Limb (tissue), 2 donors: ENCODE measurements at regions not wholly inside any gene's neighbourhood (a gene's known extent, or its start where the extent isn't known, plus 50 kb on each side); places are given as distances from the start of the nearest gene placed in this dataset.

Experiments
- DNase-seq, 2 donors: peaks; one replicate each; pipeline ENCODE4 v3.0.0-alpha.2; 2016; ENCODE audit errors: extremely low spot score in 2 of 2

DNA sequence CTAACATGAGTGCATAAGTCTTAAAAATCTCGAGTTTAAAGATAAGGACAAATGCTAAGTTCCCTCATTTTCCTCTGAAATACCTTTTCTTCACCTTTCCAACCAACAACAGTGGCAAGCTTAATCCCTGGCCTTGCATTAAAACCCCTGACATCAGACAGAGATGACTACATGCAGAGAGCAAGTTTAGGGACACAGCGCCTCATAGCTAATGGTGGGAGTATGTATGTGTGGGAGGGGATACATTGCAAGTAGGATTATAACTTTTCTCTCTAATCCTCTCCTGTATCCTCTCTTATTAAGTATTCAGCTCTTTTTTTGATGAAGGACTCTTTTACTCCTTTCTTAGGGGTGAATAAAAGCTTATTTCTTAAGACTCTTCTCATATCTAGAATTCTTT lies 547.1 kb downstream of the CCER1 start:
- DNase-seq: no peak

DNA sequence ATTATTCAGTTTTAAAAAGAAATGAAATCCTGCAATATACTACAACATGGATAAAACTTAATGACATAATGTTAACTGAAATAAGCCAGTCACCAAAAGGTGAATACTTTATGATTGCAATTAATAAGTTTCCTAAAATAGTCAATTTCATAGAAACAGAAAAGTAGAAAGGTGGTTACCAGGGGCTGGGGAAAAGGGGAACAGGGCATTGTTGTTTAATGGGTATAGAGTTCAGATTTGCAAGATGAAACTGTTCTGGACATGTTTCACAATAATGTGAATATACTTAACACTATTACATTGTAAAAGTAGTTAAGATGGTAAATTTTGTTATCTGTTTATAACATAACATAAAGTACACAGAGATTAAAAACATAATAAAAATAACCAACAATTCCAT lies 550.9 kb downstream of the CCER1 start:
- no peak for DNase-seq

DNA sequence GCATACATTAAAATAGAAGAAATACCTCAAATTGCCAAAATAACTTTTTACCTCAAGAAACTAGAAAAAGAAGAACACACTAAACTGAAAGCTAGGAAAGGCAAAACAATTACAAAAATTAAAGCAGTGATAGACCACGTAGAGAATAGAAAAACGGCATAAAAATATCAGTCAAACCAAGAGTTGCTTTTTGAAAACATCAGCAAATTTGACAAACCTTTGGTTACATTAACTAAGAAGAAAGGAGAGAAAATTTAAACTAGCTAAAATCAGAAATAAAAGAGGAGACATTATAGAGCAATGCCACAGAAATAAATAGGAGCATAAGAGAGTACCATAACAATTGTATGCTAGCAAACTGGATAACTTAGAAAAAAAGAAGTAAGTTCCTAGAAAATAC lies 553.8 kb downstream of the CCER1 start:
- DNase-seq: no peak

DNA sequence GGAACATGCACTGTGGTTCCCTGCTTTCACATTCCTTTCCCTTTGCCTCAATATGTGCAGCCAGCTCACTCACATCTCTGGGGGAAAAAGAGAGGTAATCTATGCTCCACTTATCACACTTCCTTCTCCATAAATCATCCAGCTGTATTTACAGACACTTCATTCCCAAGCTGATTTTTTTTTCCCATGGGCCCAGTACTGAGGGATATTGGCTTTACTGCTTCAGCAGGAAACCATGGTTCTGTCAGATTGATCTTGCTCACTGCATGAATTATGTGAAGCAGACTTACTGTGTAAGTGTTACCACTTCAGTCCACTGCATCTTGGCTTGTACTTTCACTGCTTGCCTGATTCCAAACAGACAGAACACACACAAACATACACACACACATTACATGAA lies 555.6 kb downstream of the CCER1 start:
- DNase-seq: no peak

DNA sequence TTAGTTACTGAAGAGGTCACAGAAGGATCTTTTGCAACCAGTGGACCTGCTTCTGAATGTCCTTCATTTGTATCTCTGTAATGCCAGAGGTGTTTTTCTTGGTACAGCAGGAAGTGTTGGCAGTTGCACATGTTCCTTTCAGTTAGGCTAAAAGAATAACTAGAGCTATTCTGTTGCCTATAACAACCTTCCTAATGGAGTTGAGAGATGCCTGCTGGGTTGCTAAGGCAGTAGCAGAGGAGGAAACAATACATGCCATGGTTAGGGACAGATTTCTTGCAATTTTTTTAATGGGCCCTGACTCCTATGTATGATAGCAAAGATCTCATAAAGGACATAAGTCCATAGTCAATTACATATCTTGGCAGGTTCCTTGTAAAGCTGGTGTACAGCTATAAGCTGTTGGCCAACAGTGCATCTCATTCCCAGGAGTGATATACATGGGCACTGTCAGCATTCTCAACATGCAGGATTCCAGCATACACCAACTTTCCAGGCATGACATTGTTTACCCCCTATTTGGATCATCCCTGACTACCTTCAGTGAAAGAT lies 556.6 kb downstream of the CCER1 start:
- no peak for DNase-seq

DNA sequence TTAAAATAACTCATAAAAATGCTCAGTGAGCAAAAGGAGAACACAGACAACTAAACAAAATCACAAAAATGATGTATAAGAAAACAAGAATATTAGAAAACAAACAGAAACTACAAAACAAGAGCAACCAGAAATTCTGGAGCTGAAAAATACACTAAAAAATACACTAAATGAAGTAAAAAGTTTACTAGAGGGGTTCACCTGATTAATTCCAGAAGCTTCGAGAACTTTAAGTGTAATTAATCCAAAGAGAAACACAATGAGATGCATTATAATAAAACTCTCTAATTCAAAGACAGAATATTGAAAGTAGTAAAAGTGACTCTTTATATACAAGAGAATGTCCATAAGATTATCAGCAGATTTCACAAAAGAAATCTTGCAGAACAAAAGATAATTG lies 558.4 kb downstream of the CCER1 start:
- no peak for DNase-seq

DNA sequence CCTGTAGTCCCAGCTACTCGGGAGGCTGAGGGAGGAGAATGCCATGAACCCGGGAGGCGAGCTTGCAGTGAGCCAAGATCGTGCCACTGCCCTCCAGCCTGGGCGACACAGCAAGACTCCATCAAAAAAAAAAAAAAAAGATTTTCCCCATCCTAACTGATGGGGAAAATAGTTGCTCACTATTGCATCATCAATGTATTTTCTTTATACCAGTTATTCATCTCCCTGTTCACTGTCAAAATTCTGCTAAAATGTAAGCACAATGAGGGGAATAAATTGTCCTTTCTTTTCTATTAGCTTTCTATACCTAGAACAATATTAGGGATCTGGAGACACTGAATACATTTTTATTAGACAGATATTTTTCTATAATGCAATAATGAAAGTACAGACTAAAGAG lies 561.3 kb downstream of the CCER1 start:
- DNase-seq: no peak

DNA sequence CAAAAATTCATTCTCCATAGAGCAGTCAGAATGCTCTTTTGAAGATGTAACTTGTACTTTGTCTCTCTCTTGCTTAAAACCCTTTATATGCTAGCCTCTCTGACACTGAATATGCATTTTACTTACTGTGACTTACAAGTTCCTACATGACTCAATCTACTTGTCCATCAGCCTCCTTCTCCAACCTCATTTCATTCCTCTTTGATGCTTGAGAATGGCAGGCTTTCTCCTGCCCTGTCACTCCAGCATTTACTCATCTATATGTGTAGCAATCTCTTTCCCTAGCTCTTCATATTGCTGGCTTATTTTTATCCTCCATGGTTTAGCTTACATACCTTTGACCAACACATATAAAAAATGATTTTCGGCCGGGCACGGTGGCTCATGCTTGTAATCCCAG lies 561.9 kb downstream of the CCER1 start:
- no peak for DNase-seq

DNA sequence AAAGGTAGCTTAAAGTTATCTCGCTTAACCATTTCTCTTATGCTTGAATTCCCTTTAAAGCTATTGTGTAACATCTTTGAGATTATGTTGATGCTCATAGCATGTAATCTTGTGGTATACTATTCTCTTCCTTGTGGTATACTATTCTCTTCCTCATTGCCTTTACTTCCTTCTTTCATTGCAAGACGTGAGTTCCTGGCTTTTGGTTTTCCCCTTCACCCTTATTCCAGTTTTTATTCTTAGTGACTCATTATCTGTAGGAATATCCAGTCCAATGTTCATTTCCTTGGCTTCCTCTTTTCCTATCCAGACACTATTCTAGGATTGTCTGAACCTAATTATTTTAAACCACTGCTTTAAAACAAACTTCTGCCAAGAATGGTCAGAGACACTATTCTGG lies 564.0 kb downstream of the CCER1 start:
- no peak for DNase-seq

DNA sequence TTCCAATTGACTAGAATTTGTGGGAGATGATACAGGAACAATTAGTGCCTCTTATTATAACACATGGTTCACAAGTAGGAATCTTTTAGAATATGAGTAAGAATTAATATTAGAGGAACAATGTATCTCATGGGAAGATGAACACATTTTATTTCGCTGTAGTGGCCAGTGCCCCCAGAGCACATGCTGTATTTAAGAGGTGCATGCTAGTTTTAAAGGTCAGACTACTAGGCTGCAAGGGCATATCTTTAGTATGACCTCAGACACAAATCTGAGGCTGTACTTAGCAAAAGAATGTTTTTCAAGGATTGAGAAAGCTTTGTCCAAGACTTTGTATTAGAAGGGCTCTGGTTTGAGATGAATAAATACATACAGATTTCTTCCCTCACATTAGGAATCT lies 586.9 kb downstream of the CCER1 start:
- DNase-seq: no peak

DNA sequence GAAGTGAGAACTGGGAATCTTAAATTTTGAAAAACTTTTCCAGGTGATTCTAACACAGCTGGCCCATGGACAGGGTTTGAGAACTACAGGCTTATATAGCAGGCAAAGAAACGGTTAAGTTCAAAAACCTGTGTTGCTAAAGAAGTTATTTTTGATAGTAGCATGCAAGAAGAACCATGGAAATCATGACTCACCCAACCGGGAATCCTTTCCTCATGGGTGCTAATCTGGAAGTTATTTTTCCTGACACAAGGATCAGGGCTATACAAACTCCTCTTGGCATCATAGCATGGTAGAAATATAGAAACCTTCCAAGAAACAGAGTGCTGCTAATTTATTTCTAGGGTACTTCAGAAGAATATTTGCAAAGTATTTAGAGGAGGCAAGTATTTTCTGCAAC lies 588.7 kb downstream of the CCER1 start:
- DNase-seq: no peak

DNA sequence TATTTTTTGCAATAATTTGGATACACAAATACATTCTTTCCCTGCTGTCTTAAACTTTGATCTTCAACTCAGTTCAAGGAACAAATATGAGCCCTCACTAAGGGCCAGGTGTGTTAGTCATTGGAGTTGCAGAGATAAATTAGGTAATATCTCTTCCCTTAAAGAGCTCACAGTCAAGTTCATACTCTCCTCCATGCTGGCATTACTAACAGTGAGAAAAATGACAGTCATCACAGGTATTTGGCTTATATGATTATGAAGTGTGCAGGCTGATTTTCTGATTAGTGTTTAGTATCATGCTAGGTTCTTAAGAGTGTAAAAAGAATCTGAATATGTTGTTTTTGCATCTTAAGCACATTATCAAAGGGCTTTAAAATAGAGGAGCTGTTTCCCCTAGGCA lies 594.7 kb downstream of the CCER1 start:
- no peak for DNase-seq

DNA sequence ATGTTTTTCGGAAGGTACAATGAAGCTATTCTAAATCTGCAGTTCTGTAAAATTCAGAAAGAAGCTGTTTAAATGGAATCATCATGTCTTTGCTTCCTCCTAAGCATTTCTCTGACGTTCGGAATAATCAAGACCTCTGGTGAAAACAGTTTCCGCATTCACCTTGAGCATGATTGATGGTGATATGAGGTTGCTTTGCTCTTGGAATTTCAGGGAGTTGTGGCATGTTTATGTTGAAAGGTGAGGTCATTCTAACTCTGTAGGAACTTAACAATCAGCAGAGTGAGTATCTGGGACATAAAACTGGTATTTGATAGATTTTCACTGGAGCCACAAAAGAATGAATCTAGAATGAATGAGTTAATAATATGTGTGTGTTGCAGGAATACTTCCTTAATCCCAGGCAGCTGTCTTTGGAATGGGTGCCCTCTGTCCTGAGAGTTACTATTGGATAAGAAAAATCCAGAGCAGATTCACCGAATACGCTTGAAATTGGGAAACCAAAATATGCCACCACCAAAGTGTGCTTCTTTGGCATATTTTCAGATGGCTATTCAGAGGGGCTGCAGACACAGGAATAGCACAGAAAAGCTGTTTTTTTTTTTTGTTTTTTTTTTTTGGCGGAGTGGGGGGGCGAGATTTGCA lies 599.1 kb downstream of the CCER1 start:
- DNase-seq: no peak

DNA sequence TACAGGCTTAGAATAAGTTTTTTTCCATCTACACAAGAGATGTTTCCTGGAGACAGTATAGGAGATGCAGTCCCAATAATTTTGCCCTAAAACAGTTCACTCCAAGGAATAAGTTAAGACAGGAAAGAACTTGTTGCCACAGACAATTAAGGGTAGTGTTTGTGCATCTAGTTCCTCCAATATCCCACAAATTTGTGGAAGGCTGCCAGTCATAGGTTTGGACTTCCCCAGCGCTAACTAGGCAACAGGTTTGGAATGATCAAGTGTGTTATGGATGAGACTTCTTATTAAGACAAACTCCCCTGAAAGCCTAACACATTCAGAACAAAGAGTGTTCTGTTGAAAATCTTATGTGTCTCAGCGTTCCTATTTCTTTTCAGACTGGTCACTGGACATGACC lies 611.0 kb downstream of the CCER1 start:
- no peak for DNase-seq

DNA sequence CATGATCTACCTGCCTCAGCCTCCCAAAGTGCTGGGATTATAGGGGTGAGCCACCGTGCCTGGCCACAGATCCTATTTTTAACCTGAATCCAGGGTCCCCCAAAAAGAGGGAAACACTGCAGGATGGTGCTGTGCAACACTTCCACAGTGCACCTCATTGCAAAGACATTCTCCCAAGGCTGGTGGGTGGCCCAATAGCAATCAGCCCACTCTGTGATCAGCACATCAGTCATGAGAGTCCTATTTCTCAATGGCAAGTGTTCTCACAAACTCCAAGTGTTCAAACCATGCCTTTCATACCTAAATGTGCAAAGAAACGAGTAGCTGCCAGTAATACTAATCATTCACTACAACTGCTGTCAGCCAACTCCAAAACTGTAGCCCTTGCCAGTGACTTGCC lies 612.9 kb downstream of the CCER1 start:
- DNase-seq: no peak

DNA sequence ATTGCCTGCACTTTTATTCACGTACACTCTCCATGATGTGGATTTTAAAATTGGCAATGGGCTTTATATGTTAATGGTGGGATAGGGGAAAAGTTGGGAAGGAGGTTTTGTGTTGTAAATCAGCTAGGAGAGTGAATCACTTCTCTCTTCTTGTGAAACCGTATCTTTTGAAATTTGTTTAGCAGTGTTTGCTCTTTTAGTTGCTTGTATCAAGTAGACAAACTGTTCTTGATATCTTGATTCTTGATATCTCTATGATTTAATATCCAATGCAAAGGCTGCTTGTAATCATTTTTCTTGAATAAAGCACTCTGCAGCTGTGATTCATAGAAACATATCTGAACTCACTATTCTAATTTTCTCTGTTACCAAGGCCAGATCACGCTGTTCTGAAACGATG lies 615.1 kb downstream of the CCER1 start:
- no peak for DNase-seq

DNA sequence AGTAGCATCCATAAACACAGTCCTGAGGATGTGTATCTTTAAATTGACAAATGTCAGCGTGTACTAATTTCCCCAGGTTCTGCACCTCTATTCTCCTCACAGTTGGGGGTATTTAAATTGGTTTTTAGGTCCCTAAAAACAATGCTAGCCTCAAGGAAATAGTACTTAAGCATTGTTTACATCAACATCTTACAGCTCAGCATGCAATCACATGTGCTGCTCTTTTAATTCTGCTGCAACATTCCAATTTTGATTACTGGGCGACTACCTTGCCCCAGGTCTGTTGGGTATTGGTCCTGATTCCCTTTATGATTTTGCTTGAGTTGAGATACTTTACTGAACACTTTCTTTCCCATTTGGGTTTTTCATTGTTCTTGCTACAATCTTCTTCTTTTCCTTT lies 616.6 kb downstream of the CCER1 start:
- no peak for DNase-seq

DNA sequence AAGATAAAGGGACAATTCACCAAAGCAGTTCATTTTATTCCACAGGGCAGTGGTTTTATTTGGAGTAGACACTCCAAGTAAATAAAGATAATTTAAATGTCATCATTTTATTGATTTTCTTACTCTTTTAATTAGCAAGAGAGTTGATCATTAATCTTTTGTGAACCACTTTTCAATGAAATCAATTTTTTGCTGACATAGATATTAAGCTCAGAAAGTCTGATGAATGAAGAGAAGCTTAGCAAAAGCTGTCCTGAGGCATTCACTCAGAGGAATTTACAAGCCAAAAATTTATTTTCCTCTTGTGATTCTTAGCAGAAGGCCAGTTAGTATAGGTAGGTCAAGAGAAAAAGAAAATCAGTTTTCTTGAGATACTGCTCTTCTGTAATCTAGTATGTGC lies 618.0 kb downstream of the CCER1 start:
- no peak for DNase-seq

DNA sequence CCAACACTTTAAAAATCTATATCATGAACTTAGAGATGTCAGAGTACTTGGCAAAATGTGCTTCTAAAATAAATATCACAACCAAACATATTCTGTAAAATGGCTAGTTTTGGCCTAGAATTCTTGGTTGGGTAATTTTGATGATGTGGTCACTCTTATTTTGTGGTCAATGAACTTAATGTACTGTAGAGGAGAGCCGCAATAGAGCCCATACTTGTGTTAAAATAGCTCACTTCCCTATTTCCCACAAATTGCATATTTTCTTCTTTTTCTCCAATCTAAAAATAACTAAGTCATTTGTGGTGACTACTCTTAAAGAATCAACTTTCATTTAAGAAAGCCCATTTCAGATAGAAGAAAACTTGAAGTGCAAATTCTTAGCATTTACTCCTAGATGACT lies 619.4 kb downstream of the CCER1 start:
- DNase-seq: no peak

DNA sequence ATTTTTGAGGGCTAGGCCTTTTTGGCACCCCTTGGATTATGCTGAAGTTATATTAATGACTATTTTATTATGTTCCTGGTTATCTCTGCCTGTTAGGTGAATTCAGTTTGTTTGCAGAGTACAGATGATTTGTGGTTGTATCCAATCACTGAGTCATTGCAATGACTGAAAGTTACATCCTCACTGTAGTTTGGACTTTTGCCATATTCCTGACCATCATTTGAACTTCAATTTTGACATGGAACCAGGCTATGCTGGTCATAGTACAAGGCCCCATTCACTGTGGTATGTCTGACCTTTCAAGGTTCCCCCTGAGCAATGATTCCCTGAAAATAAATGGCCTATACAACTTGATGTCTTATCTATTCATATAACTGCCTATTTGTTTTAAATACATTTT lies 621.0 kb downstream of the CCER1 start:
- no peak for DNase-seq

DNA sequence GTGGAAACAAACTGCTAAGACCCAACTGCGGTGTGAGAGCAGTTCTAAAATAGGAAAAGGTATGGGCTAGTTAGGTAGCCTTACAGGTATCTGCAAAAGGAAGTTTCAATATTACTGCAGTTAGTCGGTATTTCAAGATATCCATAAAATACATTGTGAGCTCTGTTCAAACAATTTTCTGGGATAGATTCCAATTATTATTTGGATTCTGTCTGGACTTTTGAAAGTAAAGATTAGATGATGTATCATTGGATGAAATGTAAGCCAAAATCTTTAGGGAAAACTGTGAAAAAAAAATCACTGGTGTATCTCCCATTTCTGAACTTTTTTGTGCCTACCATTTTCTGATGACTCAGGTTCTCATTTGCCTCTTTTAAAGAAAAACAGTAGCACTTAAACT lies 621.6 kb downstream of the CCER1 start:
- DNase-seq: no peak

DNA sequence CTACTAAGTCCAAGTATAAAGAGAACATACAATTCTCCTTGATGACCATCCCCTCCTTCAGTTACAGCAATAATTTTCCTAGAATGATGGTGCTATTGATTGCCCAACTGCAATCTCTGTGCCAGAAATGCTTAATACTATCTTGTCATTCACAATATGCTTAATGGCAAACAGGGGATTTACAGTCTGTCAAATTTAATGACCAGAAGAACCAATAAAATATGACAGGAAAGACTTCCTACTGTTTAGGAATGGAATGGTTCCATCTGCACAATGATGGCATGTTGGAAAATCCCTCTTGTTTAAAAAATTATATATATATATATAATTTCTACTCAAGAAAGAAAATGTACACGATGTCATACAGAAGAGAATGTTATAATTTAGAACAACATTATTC lies 623.2 kb downstream of the CCER1 start:
- no peak for DNase-seq

DNA sequence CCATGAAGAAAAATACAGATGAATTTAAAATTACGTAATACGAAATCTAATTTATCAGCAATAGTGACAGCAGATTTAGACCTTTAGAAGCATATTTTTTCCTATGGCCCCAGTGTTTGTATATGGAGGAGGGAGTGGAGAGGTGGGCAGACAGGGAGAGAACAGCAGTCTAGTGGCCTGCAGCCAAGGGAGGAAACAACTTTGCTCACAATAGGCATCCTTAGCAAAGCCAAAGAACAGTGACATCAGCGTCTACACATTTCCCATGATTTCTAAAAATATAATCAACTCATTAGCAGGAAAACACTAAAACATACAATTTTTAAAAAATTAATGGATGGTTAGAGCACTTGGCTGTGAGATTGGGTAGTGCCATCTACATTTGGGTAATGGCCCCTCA lies 622.6 kb upstream of the ATP2B1 start:
- DNase-seq: no peak
